H1 (cell line): ENCODE measurements at regions not wholly inside any gene's neighbourhood (a gene's known extent, or its start where the extent isn't known, plus 50 kb on each side); places are given as distances from the start of the nearest gene placed in this dataset.

Experiments
- CTCF ChIA-PET: fragments of 300-600 bp; sonication (Branson Sonifier 250); formaldehyde crosslinking; loops from one replicate; lab custom pipeline; 2021; ENCODE audit not compliant: partially characterized antibody; lab: Charles Lee
- POLR2A ChIA-PET: fragments of 300-600 bp; sonication (Branson Sonifier 250); formaldehyde crosslinking; loops from one replicate; lab custom pipeline; 2021; ENCODE audit warnings: inconsistent platforms; ENCODE audit not compliant: partially characterized antibody; lab: Charles Lee
- DNase-seq, 2 experiments: peaks; one replicate each; pipeline versions ENCODE4 v3.0.0 to v3.0.0-alpha.2; 2010 to 2022; ENCODE audit warnings: low spot score in 2 of 2, low read depth in 1 of 2, mixed read lengths in 1 of 2
- FAIRE-seq: peaks from 2 replicates; lab custom pipeline; 2011; peaks lifted over from hg19 to GRCh38; lab: Jason Lieb, UNC
- H2AFZ ChIP-seq: 2 replicates; pipeline ENCODE4 v1.8.1; 2012; ENCODE audit warnings: low read length, inconsistent platforms
- H2AK5ac ChIP-seq: 2 replicates; pipeline ENCODE4 v1.6.1; 2013; ENCODE audit warnings: low read depth, low read length
- H2BK120ac ChIP-seq: replicated peaks from 2 replicates; pipeline ENCODE3; 2013; ENCODE audit warnings: low read depth, low read length, inconsistent platforms
- H2BK12ac ChIP-seq: 2 replicates; pipeline ENCODE4 v1.6.1; 2013; ENCODE audit warnings: low read depth, low read length
- H2BK15ac ChIP-seq: 2 replicates; pipeline ENCODE4 v1.6.1; 2013; ENCODE audit warnings: low read length
- H2BK20ac ChIP-seq: 2 replicates; pipeline ENCODE4 v1.6.1; 2013; ENCODE audit warnings: low read length
- H2BK5ac ChIP-seq: 2 replicates; pipeline ENCODE4 v1.6.1; 2013; ENCODE audit warnings: low read depth, low read length
- H3K14ac ChIP-seq: 2 replicates; pipeline ENCODE4 v1.6.1; 2013; ENCODE audit warnings: inconsistent platforms; ENCODE audit not compliant: insufficient read length
- H3K18ac ChIP-seq: 2 replicates; pipeline ENCODE4 v1.6.1; 2013; ENCODE audit warnings: low read length; ENCODE audit errors: extremely low read depth
- H3K23ac ChIP-seq: 2 replicates; pipeline ENCODE4 v1.6.1; 2013; ENCODE audit warnings: inconsistent platforms; ENCODE audit not compliant: insufficient read length
- H3K23me2 ChIP-seq: 2 replicates; pipeline ENCODE4 v1.6.1; 2013; ENCODE audit warnings: low read depth, low read length
- H3K27ac ChIP-seq: 2 replicates; pipeline ENCODE4 v1.6.1; 2011; ENCODE audit warnings: low read depth, low read length, inconsistent platforms
- H3K27me3 ChIP-seq, 4 experiments: replicated peaks in 1 of 4; 1 replicate in 1 of 4; 2 replicates in 3 of 4; pipeline versions ENCODE4 v1.6.1 to v1.8.1; 2011 to 2013; ENCODE audit warnings: low read length in 3 of 4, mild to moderate bottlenecking in 3 of 4, inconsistent platforms in 2 of 4, mixed read lengths in 2 of 4, moderate library complexity in 1 of 4; ENCODE audit not compliant: control insufficient read depth in 3 of 4, insufficient read depth in 3 of 4; ENCODE audit errors: extremely low read depth in 1 of 4
- H3K36me3 ChIP-seq, 4 experiments: 2 replicates each; pipeline versions ENCODE4 v1.6.1 to v1.8.1; 2011 to 2013; ENCODE audit warnings: mild to moderate bottlenecking in 4 of 4, low read length in 3 of 4, moderate library complexity in 2 of 4, control low read depth in 1 of 4, inconsistent platforms in 1 of 4; ENCODE audit not compliant: insufficient read depth in 4 of 4, control insufficient read depth in 2 of 4
- H3K4ac ChIP-seq: replicated peaks from 2 replicates; pipeline ENCODE3; 2013; ENCODE audit warnings: low read length, low read depth, mixed read lengths, inconsistent platforms; ENCODE audit not compliant: insufficient read length
- H3K4me1 ChIP-seq, 4 experiments: replicated peaks in 1 of 4; 1 replicate in 1 of 4; 2 replicates in 3 of 4; pipeline versions ENCODE4 v1.6.1 to v1.8.1; 2011 to 2013; ENCODE audit warnings: low read length in 3 of 4, inconsistent platforms in 2 of 4, mixed read lengths in 1 of 4; ENCODE audit not compliant: insufficient read depth in 4 of 4, control insufficient read depth in 3 of 4
- H3K4me2 ChIP-seq, 2 experiments: 2 replicates each; pipeline versions ENCODE4 v1.6.1 to v1.8.1; 2011 to 2013; ENCODE audit warnings: low read depth in 2 of 2, low read length in 2 of 2, control low read depth in 1 of 2, inconsistent platforms in 1 of 2, mild to moderate bottlenecking in 1 of 2; ENCODE audit not compliant: insufficient read depth in 1 of 2
- H3K4me3 ChIP-seq, 4 experiments: fragments of 200-600, 300-600 bp in 1 of 4; sonication (generic), shearing (Covaris generic), sonication (Bioruptor Twin) in 1 of 4; 2 replicates each; pipeline versions ENCODE4 v1.5.1 to v1.8.1; 2011 to 2016; ENCODE audit warnings: low read length in 4 of 4, low read depth in 3 of 4, control low read depth in 2 of 4, inconsistent platforms in 2 of 4, mild to moderate bottlenecking in 2 of 4, mixed read lengths in 1 of 4, moderate library complexity in 1 of 4; ENCODE audit not compliant: insufficient read depth in 2 of 4; ENCODE audit errors: extremely low read depth in 1 of 4
- H3K56ac ChIP-seq: replicated peaks from 2 replicates; pipeline ENCODE3; 2013; ENCODE audit warnings: low read depth, mild to moderate bottlenecking, mixed read lengths, low read length, inconsistent platforms; ENCODE audit not compliant: insufficient read length
- H3K79me1 ChIP-seq: 2 replicates; pipeline ENCODE4 v1.6.1; 2013; ENCODE audit warnings: low read depth, low read length, control low read depth
- H3K79me2 ChIP-seq, 2 experiments: 2 replicates each; pipeline versions ENCODE4 v1.6.1 to v1.8.1; 2012 to 2013; ENCODE audit warnings: low read length in 2 of 2, mild to moderate bottlenecking in 2 of 2, inconsistent platforms in 1 of 2; ENCODE audit not compliant: insufficient read depth in 2 of 2, control insufficient read depth in 1 of 2
- H3K9ac ChIP-seq, 4 experiments: replicated peaks in 1 of 4; 1 replicate in 1 of 4; 2 replicates in 3 of 4; pipeline versions ENCODE4 v1.6.1 to v1.8.1; 2011 to 2013; ENCODE audit warnings: low read depth in 3 of 4, low read length in 3 of 4, control low read depth in 2 of 4, mild to moderate bottlenecking in 2 of 4, moderate library complexity in 2 of 4, inconsistent platforms in 1 of 4; ENCODE audit errors: extremely low read depth in 1 of 4
- H3K9me3 ChIP-seq, 2 experiments: 2 replicates each; pipeline versions ENCODE4 v1.6.1 to v1.8.1; 2012 to 2013; ENCODE audit warnings: mild to moderate bottlenecking in 2 of 2, moderate library complexity in 2 of 2, control low read depth in 1 of 2, inconsistent platforms in 1 of 2, low read depth in 1 of 2, low read length in 1 of 2, mixed read lengths in 1 of 2; ENCODE audit not compliant: insufficient read depth in 2 of 2
- H4K20me1 ChIP-seq, 2 experiments: replicated peaks in 1 of 2; 2 replicates each; pipeline versions ENCODE3 to v1.8.1; 2011 to 2013; ENCODE audit warnings: inconsistent platforms in 2 of 2, low read length in 2 of 2, mild to moderate bottlenecking in 1 of 2; ENCODE audit not compliant: insufficient read depth in 2 of 2, control insufficient read depth in 1 of 2
- H4K5ac ChIP-seq: 2 replicates; pipeline ENCODE4 v1.6.1; 2013; ENCODE audit warnings: low read length, low read depth, mixed read lengths, inconsistent platforms; ENCODE audit not compliant: insufficient read length
- H4K8ac ChIP-seq: 2 replicates; pipeline ENCODE4 v1.8.0; 2013; ENCODE audit warnings: mild to moderate bottlenecking, moderate library complexity, low read length, inconsistent platforms; ENCODE audit not compliant: insufficient read depth; ENCODE audit errors: extremely low read depth
- H4K91ac ChIP-seq: replicated peaks from 2 replicates; pipeline ENCODE3; 2013; ENCODE audit warnings: low read length, mixed read lengths, inconsistent platforms; ENCODE audit not compliant: insufficient read length
- CBX8 ChIP-seq: fragments of 300-800, 300-1000 bp; sonication (generic); IDR thresholded peaks from 2 replicates; pipeline ENCODE4 v1.7.1; 2016; ENCODE audit warnings: low read depth, low read length, borderline replicate concordance
- CHD2 ChIP-seq: IDR thresholded peaks from 2 replicates; pipeline ENCODE4 v1.6.1; 2012; ENCODE audit warnings: low read length, improper control_type of control experiment
- FOSL1 ChIP-seq: IDR thresholded peaks from 2 replicates; pipeline ENCODE4 v1.6.1; 2011; ENCODE audit warnings: mild to moderate bottlenecking, low read depth, low read length, moderate library complexity; ENCODE audit not compliant: insufficient read depth
- GTF2F1 ChIP-seq: IDR thresholded peaks from 2 replicates; pipeline ENCODE4 v1.6.1; 2012; ENCODE audit warnings: low read depth, low read length, improper control_type of control experiment, borderline replicate concordance
- HDAC6 ChIP-seq: IDR thresholded peaks from one replicate; pipeline ENCODE4 v1.7.1; 2012; ENCODE audit warnings: low read depth, mild to moderate bottlenecking, inconsistent platforms, low read length, moderate library complexity
- JUND ChIP-seq: IDR thresholded peaks from 2 replicates; pipeline ENCODE4 v1.6.1; 2011; ENCODE audit warnings: mild to moderate bottlenecking, improper control_type of control experiment, low read length
- KDM5A ChIP-seq: fragments of 200-600 bp; IDR thresholded peaks from 2 replicates; pipeline ENCODE4 v1.7.1; 2012; ENCODE audit warnings: mild to moderate bottlenecking, low read length, inconsistent platforms, mixed read lengths
- NANOG ChIP-seq: IDR thresholded peaks from 2 replicates; pipeline ENCODE4 v1.6.1; 2011; ENCODE audit warnings: low read length, low read depth, mild to moderate bottlenecking, inconsistent platforms; ENCODE audit not compliant: insufficient read depth, poor library complexity, severe bottlenecking
- POU5F1 ChIP-seq: IDR thresholded peaks from 2 replicates; pipeline ENCODE4 v1.6.1; 2011; ENCODE audit warnings: low read depth, mild to moderate bottlenecking, low read length, moderate library complexity
- RAD21 ChIP-seq, 2 experiments: IDR thresholded peaks in 1 of 2; conservative IDR thresholded peaks in 1 of 2; 2 replicates each; pipeline ENCODE4 v1.6.1; 2011; ENCODE audit warnings: low read depth in 2 of 2, low read length in 2 of 2, improper control_type of control experiment in 1 of 2, inconsistent platforms in 1 of 2, mild to moderate bottlenecking in 1 of 2, moderate library complexity in 1 of 2
- SAP30 ChIP-seq: fragments of 300-600 bp; sonication (generic); IDR thresholded peaks from 2 replicates; pipeline ENCODE4 v1.7.1; 2012; ENCODE audit warnings: low read length, moderate library complexity, mild to moderate bottlenecking, inconsistent platforms; ENCODE audit not compliant: insufficient read depth, insufficient replicate concordance
- SIX5 ChIP-seq: IDR thresholded peaks from 2 replicates; pipeline ENCODE4 v1.6.1; 2011; ENCODE audit warnings: mild to moderate bottlenecking, low read depth, low read length
- TBP ChIP-seq: IDR thresholded peaks from 2 replicates; pipeline ENCODE4 v1.6.1; 2011; ENCODE audit warnings: low read depth, low read length, improper control_type of control experiment
- WGBS, 2 experiments: shearing (Covaris generic) in 1 of 2; methylation state at CpG; one replicate each; pipeline versions ENCODE4 v1.1.6 to v1.1.7; 2013 to 2015; ENCODE audit warnings: low lambda C conversion rate in 2 of 2, mixed read lengths in 2 of 2, inconsistent platforms in 1 of 2, low coverage in 1 of 2, missing lambda C conversion rate in 1 of 2; ENCODE audit not compliant: insufficient replicate concordance in 2 of 2, insufficient coverage in 1 of 2, insufficient read length in 1 of 2; ENCODE audit errors: extremely low coverage in 1 of 2, missing lambda C conversion rate in 1 of 2; 5-methylcytosine and 5-hydroxymethylcytosine counted together

GRCh38 chr6:139983555-139984276 lies 609.3 kb upstream of the CITED2 start:
- Histone ChIP-seq H4K20me1 (no peaks in the 10 kb centered on the region), H3K4ac (no peak overlapping the region), H4K8ac (no peak overlapping the region), H2AFZ (peak overlapping the region; percentile 65; the same call in 1 of the 2 replicates), H3K56ac (no peak overlapping the region), H3K79me2 (no peaks in the 10 kb centered on the region), H3K18ac (no peak overlapping the region), H2BK12ac (peak overlapping the region; percentile 27; the same call in 1 of the 2 replicates), H3K27me3 (no peaks in the 10 kb centered on the region), H2BK5ac (no peak overlapping the region), H3K4me2 (no peak overlapping the region), H3K23me2 (no peaks in the 10 kb centered on the region; the same call in 1 of the 2 replicates), H2BK20ac (no peak overlapping the region; the same call in 1 of the 2 replicates), H3K9me3 (no peaks in the 10 kb centered on the region), H3K27ac (no peak overlapping the region), H3K9ac (no peak overlapping the region), H3K4me1 (peaks cover 0 to 13% (median 6%) of the 10 kb centered on the region in 4 experiments; a peak in 5 of 7 replicates), H4K5ac (no peak overlapping the region), H3K79me1 (no peaks in the 10 kb centered on the region), H3K4me3 (no peak overlapping the region), H4K91ac (peak overlapping the region; percentile 29), H2BK15ac (no peak overlapping the region), H3K36me3 (no peaks in the 10 kb centered on the region), H3K14ac (no peak overlapping the region), H3K23ac (no peak overlapping the region), H2BK120ac (no peak overlapping the region), H2AK5ac (no peak overlapping the region)
- ChIA-PET POLR2A (no interaction called here), CTCF (no interaction called here)
- FAIRE-seq (no peak), DNase-seq (no peak)
- WGBS, 2 experiments, result 92% methylated on average over 5 of the region's 5 CpGs; no CpG with 5 or more reads in 1 of the 2 experiments
- no peak for TF ChIP-seq FOSL1
- TF ChIP-seq SAP30, result no peak
- no peak for TF ChIP-seq TBP
- TF ChIP-seq HDAC6, result no peak
- no peak for TF ChIP-seq POU5F1
- TF ChIP-seq CHD2, result no peak
- TF ChIP-seq CBX8, result no peak
- no peak for TF ChIP-seq SIX5
- TF ChIP-seq JUND, result no peak
- TF ChIP-seq RAD21 (IDR thresholded peaks at IDR 0.05 in 1 of 2, conservative IDR thresholded peaks at IDR 0.05 in 1 of 2; ENCODE audit: low read depth in 2 of 2, low read length in 2 of 2), result no peak
- TF ChIP-seq GTF2F1, result no peak
- TF ChIP-seq NANOG, result no peak
- TF ChIP-seq KDM5A, result no peak
